ENCODE measurements at regions not wholly inside any gene's neighbourhood (a gene's known extent, or its start where the extent isn't known, plus 50 kb on each side); places are given as distances from the start of the nearest gene placed in this dataset.
A peak's percentile ranks its signal among the peaks of the same experiment; 100 is the strongest.

- Histone ChIP-seq H3K27ac (ENCODE audit: low read depth, low read length) (no peak overlapping the region), H3K4me3 (ENCODE audit: low read depth, low read length) (no peak overlapping the region), H3K9me3 (ENCODE audit: control insufficient read depth, insufficient read depth, low read length) (peaks cover 5% of the 10 kb centered on the region; the same call in 1 of the 2 replicates), H3K27me3 (ENCODE audit: control insufficient read depth, insufficient read depth, low read length) (no peaks in the 10 kb centered on the region)
- ChIA-PET CTCF (no interaction called here), POLR2A (no interaction called here)
- DNase-seq (ENCODE audit: low read depth, low spot score): no peak
- TF ChIP-seq, protein P1, sequence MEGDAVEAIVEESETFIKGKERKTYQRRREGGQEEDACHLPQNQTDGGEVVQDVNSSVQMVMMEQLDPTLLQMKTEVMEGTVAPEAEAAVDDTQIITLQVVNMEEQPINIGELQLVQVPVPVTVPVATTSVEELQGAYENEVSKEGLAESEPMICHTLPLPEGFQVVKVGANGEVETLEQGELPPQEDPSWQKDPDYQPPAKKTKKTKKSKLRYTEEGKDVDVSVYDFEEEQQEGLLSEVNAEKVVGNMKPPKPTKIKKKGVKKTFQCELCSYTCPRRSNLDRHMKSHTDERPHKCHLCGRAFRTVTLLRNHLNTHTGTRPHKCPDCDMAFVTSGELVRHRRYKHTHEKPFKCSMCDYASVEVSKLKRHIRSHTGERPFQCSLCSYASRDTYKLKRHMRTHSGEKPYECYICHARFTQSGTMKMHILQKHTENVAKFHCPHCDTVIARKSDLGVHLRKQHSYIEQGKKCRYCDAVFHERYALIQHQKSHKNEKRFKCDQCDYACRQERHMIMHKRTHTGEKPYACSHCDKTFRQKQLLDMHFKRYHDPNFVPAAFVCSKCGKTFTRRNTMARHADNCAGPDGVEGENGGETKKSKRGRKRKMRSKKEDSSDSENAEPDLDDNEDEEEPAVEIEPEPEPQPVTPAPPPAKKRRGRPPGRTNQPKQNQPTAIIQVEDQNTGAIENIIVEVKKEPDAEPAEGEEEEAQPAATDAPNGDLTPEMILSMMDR (IDR thresholded peaks at IDR 0.05; ENCODE audit: low read depth, low read length): no peak
These were observed 456.2 kb upstream of the TCF4 start for GRCh38 chr18:56044239-56044638.

- TF ChIP-seq, protein P1 (IDR thresholded peaks at IDR 0.05; ENCODE audit: low read depth, low read length): no peak
These were observed 455.7 kb upstream of the TCF4 start for GRCh38 chr18:56043641-56044061.

DNA sequence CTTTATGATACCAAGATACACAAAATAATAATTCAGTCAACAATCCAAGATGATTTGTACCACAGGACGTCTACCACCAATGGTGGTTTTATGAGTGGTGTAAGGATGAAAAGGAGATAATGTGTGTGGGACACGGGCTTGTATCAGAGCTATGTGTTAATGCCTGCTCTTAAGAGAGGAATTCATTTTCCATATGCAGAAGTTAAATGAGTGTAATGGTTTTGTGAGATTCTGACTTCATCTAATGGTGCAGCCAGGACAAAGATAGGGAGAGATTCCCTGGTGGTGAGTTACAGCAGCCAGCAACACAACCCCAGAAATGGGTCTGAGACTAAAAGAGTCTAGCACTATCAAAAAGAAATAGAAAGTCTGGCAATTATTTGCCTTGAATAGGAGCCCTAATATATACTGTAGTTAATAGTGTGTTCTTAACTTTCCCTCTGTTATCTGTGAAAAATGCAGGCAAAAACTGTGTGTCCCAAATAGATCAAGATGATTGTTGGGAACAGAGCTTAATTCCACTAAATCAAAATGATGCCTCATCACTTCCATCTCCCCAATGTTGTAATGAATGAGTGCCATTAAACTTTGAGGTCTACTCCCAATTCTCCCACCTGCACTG is 455.0 kb upstream of the TCF4 start:
- Histone ChIP-seq H3K9me3 (ENCODE audit: control insufficient read depth, insufficient read depth, low read length) (peaks cover 2% of the 10 kb centered on the region; the same call in 1 of the 2 replicates), H3K4me3 (ENCODE audit: low read depth, low read length) (no peak overlapping the region), H3K27me3 (ENCODE audit: control insufficient read depth, insufficient read depth, low read length) (no peaks in the 10 kb centered on the region), H3K27ac (ENCODE audit: low read depth, low read length) (no peak overlapping the region)
- CTCF ChIA-PET: no interaction called here
- POLR2A ChIA-PET: no interaction called here
- DNase-seq (ENCODE audit: low read depth, low spot score): no peak
- TF ChIP-seq, protein P1 (IDR thresholded peaks at IDR 0.05; ENCODE audit: low read depth, low read length): 0 out of 2 replicates have a peak, but pooled peaks have one; percentile 4

More at GRCh38 chr18:56043641-56044061, 455.7 kb upstream of the TCF4 start:
- H3K27me3 ChIP-seq (ENCODE audit: control insufficient read depth, insufficient read depth, low read length): no peaks in the 10 kb centered on the region
- CTCF ChIA-PET: no interaction called here
- no peak overlapping the region for H3K27ac ChIP-seq (ENCODE audit: low read depth, low read length)
- H3K9me3 ChIP-seq (ENCODE audit: control insufficient read depth, insufficient read depth, low read length): peaks cover 5% of the 10 kb centered on the region; the same call in 1 of the 2 replicates
- POLR2A ChIA-PET: no interaction called here
- no peak overlapping the region for H3K4me3 ChIP-seq (ENCODE audit: low read depth, low read length)
- DNase-seq (ENCODE audit: low read depth, low spot score): no peak

GRCh38 chr18:56038171-56039030 is 450.4 kb upstream of the TCF4 start:
- Histone ChIP-seq H3K27ac (ENCODE audit: low read depth, low read length) (no peak overlapping the region), H3K9me3 (ENCODE audit: control insufficient read depth, insufficient read depth, low read length) (peaks cover under 1% of the 10 kb centered on the region; the same call in 1 of the 2 replicates), H3K27me3 (ENCODE audit: control insufficient read depth, insufficient read depth, low read length) (no peaks in the 10 kb centered on the region), H3K4me3 (ENCODE audit: low read depth, low read length) (no peak overlapping the region)
- POLR2A ChIA-PET: no interaction called here
- TF ChIP-seq, protein P1 (IDR thresholded peaks at IDR 0.05; ENCODE audit: low read depth, low read length): no peak
- CTCF ChIA-PET: no interaction called here
- no peak for DNase-seq (ENCODE audit: low read depth, low spot score)

- Histone ChIP-seq H3K27me3 (ENCODE audit: control insufficient read depth, insufficient read depth, low read length) (no peaks in the 10 kb centered on the region), H3K27ac (ENCODE audit: low read depth, low read length) (no peak overlapping the region), H3K9me3 (ENCODE audit: control insufficient read depth, insufficient read depth, low read length) (peaks cover 7% of the 10 kb centered on the region; the same call in 1 of the 2 replicates), H3K4me3 (ENCODE audit: low read depth, low read length) (no peak overlapping the region)
- peak; percentile 4 for DNase-seq (ENCODE audit: low read depth, low spot score)
- ChIA-PET CTCF (no interaction called here), POLR2A (no interaction called here)
- TF ChIP-seq, protein P1 (IDR thresholded peaks at IDR 0.05; ENCODE audit: low read depth, low read length): no peak
These were observed 448.7 kb upstream of the TCF4 start for GRCh38 chr18:56036741-56037140.

Data from AG04450 (cell line).